ENCODE measurements at regions not wholly inside any gene's neighbourhood (a gene's known extent, or its start where the extent isn't known, plus 50 kb on each side); places are given as distances from the start of the nearest gene placed in this dataset.

DNA sequence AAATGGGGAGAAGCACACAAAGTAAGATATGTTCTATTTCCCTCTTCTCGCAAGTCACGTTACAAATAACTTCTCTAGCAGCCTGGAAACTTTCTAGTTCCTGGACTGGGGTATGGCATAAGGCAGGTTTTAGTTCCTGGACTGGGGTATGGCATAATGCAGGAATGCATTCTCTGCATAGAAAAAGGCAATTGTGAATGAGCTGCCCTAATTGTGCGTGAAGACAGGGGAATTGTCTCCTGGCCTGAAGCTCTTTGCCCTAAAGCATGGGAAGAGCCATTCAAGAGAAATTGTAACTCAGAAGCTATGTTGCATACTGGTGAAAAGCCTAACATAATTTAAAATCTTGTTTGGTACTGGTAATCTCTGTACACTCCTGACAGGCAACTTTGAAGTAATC lies 54.3 kb upstream of the CBLB start:
- DNase-seq, result no peak
- Mint-ChIP-seq H3K36me3 (ENCODE audit: low read depth) (no peaks in the 10 kb centered on the region), H3K4me1 (peaks cover 3% of the 10 kb centered on the region), H3K27ac (no peak overlapping the region), H3K4me3 (no peak overlapping the region), H3K27me3 (no peaks in the 10 kb centered on the region)
- no peak for ATAC-seq
- no peaks in the 10 kb centered on the region for H3K9me3 ChIP-seq (ENCODE audit: control insufficient read depth, low read length, poor library complexity, severe bottlenecking)

DNA sequence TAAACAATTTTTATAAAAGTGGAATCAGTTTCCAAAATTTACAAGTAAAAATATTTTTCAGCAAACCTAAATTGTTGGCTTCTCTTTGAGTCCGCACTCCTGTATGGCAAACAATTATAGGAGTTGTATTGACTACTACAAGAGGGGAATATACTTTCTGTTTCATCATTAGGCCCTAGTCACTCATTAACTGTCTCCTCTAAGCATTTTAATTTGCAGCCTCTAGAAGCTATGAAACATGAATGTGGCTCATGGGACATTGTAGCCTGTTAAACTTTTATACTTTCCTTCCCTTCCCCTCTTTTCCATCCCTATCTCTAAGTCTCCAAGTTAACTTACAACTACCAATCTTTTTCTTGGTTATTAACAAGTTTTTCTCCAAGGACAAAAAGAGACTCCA lies 58.9 kb upstream of the CBLB start:
- no peak for DNase-seq
- H3K9me3 ChIP-seq (ENCODE audit: control insufficient read depth, low read length, poor library complexity, severe bottlenecking), result no peaks in the 10 kb centered on the region
- Mint-ChIP-seq H3K27me3 (no peaks in the 10 kb centered on the region), H3K4me3 (no peak overlapping the region), H3K27ac (no peak overlapping the region), H3K4me1 (peaks cover 3% of the 10 kb centered on the region), H3K36me3 (ENCODE audit: low read depth) (no peaks in the 10 kb centered on the region)
- no peak for ATAC-seq

DNA sequence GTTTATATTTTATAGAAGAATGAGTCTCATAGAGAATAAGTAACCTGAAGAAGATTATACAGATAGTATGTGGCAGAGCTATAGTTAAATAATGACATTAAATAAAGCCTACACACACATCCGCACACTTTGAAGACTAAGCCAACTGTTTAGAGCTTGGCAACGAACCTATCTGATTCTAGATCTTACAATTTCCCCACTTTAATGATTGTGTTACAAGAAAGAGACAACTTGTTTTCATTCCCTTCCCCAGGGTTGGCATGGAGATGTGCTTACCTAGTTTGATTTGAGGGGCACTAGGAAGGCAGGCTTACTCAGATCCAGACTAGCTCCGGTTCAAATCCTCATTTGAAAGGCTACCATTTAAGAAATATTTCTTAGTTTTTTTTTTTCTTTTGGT lies 61.9 kb upstream of the CBLB start:
- no peak for DNase-seq
- Mint-ChIP-seq H3K27ac (no peak overlapping the region), H3K4me1 (peaks cover 3% of the 10 kb centered on the region)

DNA sequence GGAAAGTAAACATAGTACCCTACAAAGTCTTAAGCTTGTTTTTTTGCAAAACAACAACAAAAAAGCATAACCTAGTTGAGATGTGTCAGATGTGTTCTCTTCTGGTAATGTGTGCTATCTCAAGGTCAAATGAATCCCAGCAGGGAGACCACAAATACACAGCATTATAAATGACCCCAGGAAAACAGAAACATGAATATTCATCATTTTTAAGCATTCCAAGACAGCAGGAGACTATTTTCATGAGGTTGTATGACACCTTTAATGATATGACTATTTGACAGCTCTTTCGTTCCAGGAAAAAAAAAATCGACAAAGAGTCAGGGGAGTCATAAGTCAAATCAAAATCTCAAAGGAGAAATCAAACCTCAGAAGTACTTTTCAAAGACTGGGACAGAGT lies 62.7 kb upstream of the CBLB start:
- Mint-ChIP-seq H3K27me3 (no peaks in the 10 kb centered on the region), H3K36me3 (ENCODE audit: low read depth) (no peaks in the 10 kb centered on the region), H3K4me3 (no peak overlapping the region), H3K27ac (no peak overlapping the region), H3K4me1 (peaks cover 3% of the 10 kb centered on the region)
- no peak for ATAC-seq
- H3K9me3 ChIP-seq (ENCODE audit: control insufficient read depth, low read length, poor library complexity, severe bottlenecking), result no peaks in the 10 kb centered on the region
- DNase-seq, result no peak

More for the DNA sequence above, 61.9 kb upstream of the CBLB start:
- ATAC-seq, result no peak
- no peaks in the 10 kb centered on the region for H3K9me3 ChIP-seq (ENCODE audit: control insufficient read depth, low read length, poor library complexity, severe bottlenecking)
- H3K27me3 Mint-ChIP-seq, result no peaks in the 10 kb centered on the region
- no peak overlapping the region for H3K4me3 Mint-ChIP-seq
- H3K36me3 Mint-ChIP-seq (ENCODE audit: low read depth), result no peaks in the 10 kb centered on the region

DNA sequence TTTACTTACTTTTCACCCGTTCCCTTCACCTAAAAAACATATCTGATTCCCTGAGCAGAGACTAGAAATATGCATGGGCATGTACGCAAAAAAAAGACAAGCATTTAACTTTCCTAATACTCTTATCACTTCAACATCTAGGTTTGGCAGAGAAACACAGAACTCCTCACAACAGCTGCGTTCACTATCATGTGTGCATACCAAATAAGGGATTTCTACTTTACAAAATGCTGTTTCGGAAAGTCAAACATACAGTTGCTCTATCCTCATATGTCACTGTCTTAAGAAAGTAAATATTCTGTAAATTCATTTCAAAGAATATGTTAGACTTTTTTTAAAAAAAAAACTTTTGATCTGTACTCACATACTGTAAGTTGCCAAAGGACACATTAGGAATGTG lies 65.1 kb upstream of the CBLB start:
- Mint-ChIP-seq H3K27me3 (no peaks in the 10 kb centered on the region), H3K4me3 (no peak overlapping the region), H3K4me1 (no peaks in the 10 kb centered on the region), H3K36me3 (ENCODE audit: low read depth) (no peaks in the 10 kb centered on the region), H3K27ac (no peak overlapping the region)
- H3K9me3 ChIP-seq (ENCODE audit: control insufficient read depth, low read length, poor library complexity, severe bottlenecking), result no peaks in the 10 kb centered on the region
- DNase-seq, result no peak
- ATAC-seq, result no peak

DNA sequence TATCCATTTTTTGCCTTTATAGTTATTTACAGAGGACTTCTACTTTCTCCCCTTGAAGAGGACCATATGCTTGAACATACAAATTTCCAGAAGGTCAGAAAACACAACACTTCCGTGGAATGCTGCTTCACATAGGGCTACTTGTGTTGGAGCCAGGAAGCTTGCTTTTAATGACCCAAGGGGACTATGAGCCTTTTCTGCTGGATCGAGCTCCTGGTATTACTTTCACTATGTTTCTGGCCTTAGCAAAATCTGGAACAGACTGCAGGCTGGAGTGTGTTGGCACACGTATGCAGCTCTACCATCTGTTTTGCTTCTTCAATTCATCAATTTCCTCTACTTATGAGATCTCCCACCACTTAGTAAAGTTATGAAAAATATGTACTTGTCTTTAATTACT lies 69.3 kb upstream of the CBLB start:
- Mint-ChIP-seq H3K4me3 (no peak overlapping the region), H3K4me1 (no peaks in the 10 kb centered on the region), H3K27me3 (no peaks in the 10 kb centered on the region), H3K36me3 (ENCODE audit: low read depth) (no peaks in the 10 kb centered on the region), H3K27ac (no peak overlapping the region)
- no peaks in the 10 kb centered on the region for H3K9me3 ChIP-seq (ENCODE audit: control insufficient read depth, low read length, poor library complexity, severe bottlenecking)
- DNase-seq (no peak), ATAC-seq (no peak)

DNA sequence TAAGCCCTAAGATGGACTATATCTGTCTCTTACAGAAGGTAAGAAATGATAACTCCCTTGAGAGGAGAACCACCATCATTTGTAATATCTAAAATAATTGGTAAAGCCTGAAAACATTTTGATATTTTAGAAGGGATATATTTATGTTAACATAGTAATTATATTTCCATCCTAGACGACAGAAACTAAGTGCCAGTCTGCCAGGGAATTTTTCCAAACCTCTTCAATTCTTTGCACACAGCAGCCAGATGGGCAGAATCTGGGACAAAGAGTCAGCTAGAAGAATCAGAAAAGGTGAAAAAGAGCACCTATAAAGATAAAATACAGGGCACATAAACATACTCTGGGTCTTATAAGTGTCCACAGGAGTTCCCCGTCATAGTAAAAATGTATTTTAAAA lies 70.0 kb upstream of the CBLB start:
- H3K9me3 ChIP-seq (ENCODE audit: control insufficient read depth, low read length, poor library complexity, severe bottlenecking), result no peaks in the 10 kb centered on the region
- H3K27me3 Mint-ChIP-seq, result no peaks in the 10 kb centered on the region

DNA sequence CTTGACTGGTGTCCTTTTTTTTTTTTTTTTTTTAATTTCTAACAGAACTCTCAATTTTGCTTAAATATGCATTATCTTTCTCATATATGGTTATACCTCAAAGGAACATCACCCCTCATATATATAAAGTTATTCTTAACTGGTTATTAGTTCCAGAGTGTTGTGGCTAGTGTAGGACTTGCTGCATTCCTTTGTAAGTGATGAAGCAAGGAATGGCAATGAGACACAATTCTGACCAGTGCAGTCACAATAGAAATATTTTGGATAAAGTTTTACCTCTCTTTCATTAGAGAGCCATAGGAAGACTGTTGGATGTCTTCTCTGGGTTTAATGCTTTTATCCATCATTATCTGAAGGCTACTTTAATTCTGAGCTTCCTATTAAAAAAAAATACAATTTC lies 75.5 kb upstream of the CBLB start:
- Mint-ChIP-seq H3K4me1 (no peaks in the 10 kb centered on the region), H3K27me3 (no peaks in the 10 kb centered on the region), H3K27ac (no peak overlapping the region), H3K4me3 (no peak overlapping the region), H3K36me3 (ENCODE audit: low read depth) (no peaks in the 10 kb centered on the region)
- ATAC-seq, result no peak
- H3K9me3 ChIP-seq (ENCODE audit: control insufficient read depth, low read length, poor library complexity, severe bottlenecking), result no peaks in the 10 kb centered on the region
- DNase-seq, result no peak

More for the DNA sequence above, 70.0 kb upstream of the CBLB start:
- no peak for ATAC-seq
- Mint-ChIP-seq H3K4me3 (no peak overlapping the region), H3K27ac (no peak overlapping the region), H3K36me3 (ENCODE audit: low read depth) (no peaks in the 10 kb centered on the region), H3K4me1 (no peaks in the 10 kb centered on the region)
- no peak for DNase-seq

DNA sequence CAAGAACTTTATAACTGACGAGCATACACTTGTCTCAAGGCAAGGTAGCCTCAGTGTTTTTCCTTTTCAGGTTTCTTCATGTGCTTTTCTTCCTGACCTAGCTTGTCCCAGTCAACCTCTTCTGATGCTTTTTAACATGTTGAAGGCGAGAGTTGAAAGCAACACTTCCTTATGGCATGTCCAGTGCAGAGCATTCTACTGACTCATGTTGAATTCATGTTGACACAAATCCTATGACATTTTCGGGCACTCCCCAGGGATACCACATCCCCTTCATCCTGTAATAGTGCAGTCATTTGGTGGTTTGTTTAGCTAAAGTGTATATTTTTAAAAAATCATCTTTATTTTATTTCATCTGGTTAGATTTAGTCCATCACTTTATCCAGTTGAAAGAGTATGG lies 75.9 kb upstream of the CBLB start:
- ATAC-seq (no peak), DNase-seq (no peak)
- H3K36me3 Mint-ChIP-seq (ENCODE audit: low read depth), result no peaks in the 10 kb centered on the region
- H3K4me1 Mint-ChIP-seq, result no peaks in the 10 kb centered on the region
- no peaks in the 10 kb centered on the region for H3K9me3 ChIP-seq (ENCODE audit: control insufficient read depth, low read length, poor library complexity, severe bottlenecking)
- H3K27ac Mint-ChIP-seq, result no peak overlapping the region
- no peaks in the 10 kb centered on the region for H3K27me3 Mint-ChIP-seq
- H3K4me3 Mint-ChIP-seq, result no peak overlapping the region

DNA sequence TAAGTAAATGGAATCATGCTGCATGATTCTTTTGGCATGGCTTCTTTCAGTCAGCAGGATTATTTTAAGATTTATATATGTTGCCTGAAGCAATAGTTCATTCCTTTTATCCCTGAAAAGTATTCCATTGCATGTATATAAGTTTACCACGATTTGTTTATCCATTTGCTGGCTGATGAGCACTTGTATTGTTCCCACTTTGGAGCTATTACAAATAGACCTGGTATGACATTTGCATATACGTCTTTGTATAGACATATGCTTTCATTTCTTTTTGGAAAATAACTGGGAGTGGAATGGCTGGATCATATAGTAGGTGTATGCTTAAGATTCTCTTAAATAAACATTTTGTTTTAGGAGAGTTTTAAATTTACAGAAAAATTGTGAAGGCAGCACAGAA lies 79.3 kb upstream of the CBLB start:
- Mint-ChIP-seq H3K4me3 (no peak overlapping the region), H3K36me3 (ENCODE audit: low read depth) (no peaks in the 10 kb centered on the region), H3K4me1 (no peaks in the 10 kb centered on the region), H3K27ac (no peak overlapping the region), H3K27me3 (no peaks in the 10 kb centered on the region)
- no peaks in the 10 kb centered on the region for H3K9me3 ChIP-seq (ENCODE audit: control insufficient read depth, low read length, poor library complexity, severe bottlenecking)
- DNase-seq (no peak), ATAC-seq (no peak)

DNA sequence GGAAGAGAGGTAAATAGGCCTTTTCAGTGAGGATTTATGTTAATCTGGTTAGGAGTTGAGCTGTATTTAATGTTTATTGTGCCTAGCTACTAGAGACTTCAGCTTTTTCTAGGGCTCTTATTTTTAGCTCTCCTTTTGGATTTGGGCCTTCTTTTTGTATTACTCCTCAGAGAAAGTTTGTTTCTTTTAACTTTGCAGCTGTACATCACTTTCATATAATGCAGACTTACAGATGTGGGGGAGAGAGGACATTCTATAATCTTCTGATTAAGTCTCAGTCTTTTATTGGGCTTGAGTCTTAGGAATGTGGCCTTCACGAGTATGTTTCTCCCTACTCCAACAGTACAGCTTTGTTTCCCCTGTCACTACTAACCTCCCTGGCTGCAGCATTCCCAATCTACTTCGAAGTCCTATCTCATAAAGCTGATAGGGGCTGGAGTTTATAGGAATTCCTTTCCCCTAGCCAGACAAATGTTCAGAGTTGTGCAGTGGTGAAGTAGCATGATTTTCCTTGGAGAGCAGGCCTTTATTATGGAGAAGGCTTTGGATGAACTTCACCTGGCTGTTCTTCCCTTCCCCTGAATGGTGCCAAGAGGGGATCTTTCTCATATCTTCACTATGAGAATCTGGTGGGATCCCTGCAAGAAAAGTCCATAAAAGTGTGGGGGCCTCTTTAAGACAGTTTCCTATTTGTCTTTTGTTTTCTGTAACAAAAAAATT lies 82.2 kb upstream of the CBLB start:
- no peaks in the 10 kb centered on the region for H3K36me3 Mint-ChIP-seq (ENCODE audit: low read depth)
- no peak overlapping the region for H3K4me3 Mint-ChIP-seq
- peaks cover 2% of the 10 kb centered on the region for H3K4me1 Mint-ChIP-seq

DNA sequence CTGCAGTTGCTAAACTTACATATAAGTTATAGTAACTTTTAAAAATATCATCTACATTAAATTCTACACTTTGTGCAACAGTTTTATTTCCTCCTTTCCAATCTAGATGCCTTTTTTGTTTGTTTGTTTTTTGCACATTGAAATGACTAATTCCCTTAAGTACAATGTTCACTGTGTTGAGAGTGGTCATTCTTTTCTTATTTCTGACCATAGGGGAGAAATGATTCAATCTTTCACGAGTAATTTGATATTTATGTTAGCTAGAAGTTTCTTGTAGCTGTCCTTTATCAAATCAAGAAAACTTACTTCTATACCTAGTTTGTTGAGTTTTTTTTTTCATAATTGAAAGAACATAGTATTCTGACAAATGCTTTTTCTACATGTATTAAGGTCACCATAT lies 85.0 kb upstream of the CBLB start:
- H3K27me3 Mint-ChIP-seq, result no peaks in the 10 kb centered on the region

More for the DNA sequence above, 82.2 kb upstream of the CBLB start:
- ATAC-seq (no peak), DNase-seq (no peak)
- Mint-ChIP-seq H3K27ac (no peak overlapping the region), H3K27me3 (no peaks in the 10 kb centered on the region)
- no peaks in the 10 kb centered on the region for H3K9me3 ChIP-seq (ENCODE audit: control insufficient read depth, low read length, poor library complexity, severe bottlenecking)

DNA sequence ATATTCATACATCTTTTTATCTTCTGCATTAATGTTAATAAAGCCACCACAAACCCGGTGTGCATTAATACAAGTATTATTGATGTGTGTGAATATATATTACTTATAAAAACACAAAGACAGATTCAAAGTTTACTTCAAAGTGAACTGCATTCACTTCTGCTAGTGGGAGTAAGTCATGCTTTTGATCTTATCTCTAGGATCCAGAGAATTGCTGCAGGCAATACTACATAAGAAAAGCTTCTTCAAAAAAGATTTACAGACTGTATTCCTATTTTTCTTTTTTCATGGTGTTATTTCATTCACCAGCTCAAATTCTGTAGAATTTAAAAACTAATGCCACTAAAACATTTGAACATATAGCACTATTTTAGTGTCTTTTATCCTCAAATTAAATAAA lies 87.5 kb upstream of the CBLB start:
- H3K9me3 ChIP-seq (ENCODE audit: control insufficient read depth, low read length, poor library complexity, severe bottlenecking), result no peaks in the 10 kb centered on the region
- no peak overlapping the region for H3K27ac Mint-ChIP-seq
- H3K4me3 Mint-ChIP-seq, result no peak overlapping the region
- no peaks in the 10 kb centered on the region for H3K36me3 Mint-ChIP-seq (ENCODE audit: low read depth)
- peaks cover 4% of the 10 kb centered on the region for H3K4me1 Mint-ChIP-seq
- DNase-seq, result no peak
- no peaks in the 10 kb centered on the region for H3K27me3 Mint-ChIP-seq
- ATAC-seq, result no peak

More for the DNA sequence above, 85.0 kb upstream of the CBLB start:
- H3K4me3 Mint-ChIP-seq, result no peak overlapping the region
- no peaks in the 10 kb centered on the region for H3K36me3 Mint-ChIP-seq (ENCODE audit: low read depth)
- no peak for ATAC-seq
- H3K27ac Mint-ChIP-seq, result no peak overlapping the region
- H3K4me1 Mint-ChIP-seq, result peaks cover 4% of the 10 kb centered on the region
- H3K9me3 ChIP-seq (ENCODE audit: control insufficient read depth, low read length, poor library complexity, severe bottlenecking), result no peaks in the 10 kb centered on the region
- no peak for DNase-seq

DNA sequence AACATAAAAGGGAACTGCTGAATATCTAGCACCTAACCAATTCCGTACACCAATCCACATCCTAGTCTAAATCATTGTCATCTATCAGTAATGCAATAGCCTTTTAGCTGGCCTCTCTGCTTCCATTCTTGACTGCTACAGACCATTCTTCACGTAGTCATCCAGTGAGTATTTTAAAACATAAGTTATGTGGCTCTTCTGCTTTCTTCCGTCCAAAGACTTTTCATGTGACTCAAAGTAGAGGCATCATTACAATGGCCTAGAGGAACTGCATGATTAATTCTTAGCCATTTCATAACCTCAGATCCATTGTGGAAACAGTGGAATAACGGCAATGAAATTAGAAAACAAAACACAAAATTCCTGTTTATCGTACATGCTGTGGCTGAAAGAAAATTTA lies 88.9 kb upstream of the CBLB start:
- Mint-ChIP-seq H3K27me3 (no peaks in the 10 kb centered on the region), H3K27ac (no peak overlapping the region), H3K36me3 (ENCODE audit: low read depth) (no peaks in the 10 kb centered on the region), H3K4me3 (no peak overlapping the region), H3K4me1 (peaks cover 4% of the 10 kb centered on the region)
- no peak for ATAC-seq
- no peak for DNase-seq
- H3K9me3 ChIP-seq (ENCODE audit: control insufficient read depth, low read length, poor library complexity, severe bottlenecking), result no peaks in the 10 kb centered on the region
